ENCODE measurements at regions not wholly inside any gene's neighbourhood (a gene's known extent, or its start where the extent isn't known, plus 50 kb on each side); places are given as distances from the start of the nearest gene placed in this dataset.
A peak's percentile ranks its signal among the peaks of the same experiment; 100 is the strongest.

GRCh38 chr13:53150568-53150967 is 122.0 kb downstream of the OLFM4 start:
- no peak for DNase-seq

- peak; percentile 41 for DNase-seq
Measured at GRCh38 chr13:53151336-53152056, 122.9 kb downstream of the OLFM4 start.

GRCh38 chr13:53152057-53152421 is 123.4 kb downstream of the OLFM4 start:
- DNase-seq = no peak

- DNase-seq = no peak
Measured at GRCh38 chr13:53158201-53158600, 129.6 kb downstream of the OLFM4 start.

- DNase-seq = no peak
Measured at GRCh38 chr13:53159431-53159830, 130.8 kb downstream of the OLFM4 start.

GRCh38 chr13:53160211-53160610 is 131.6 kb downstream of the OLFM4 start:
- DNase-seq = no peak

- DNase-seq = no peak
Measured at GRCh38 chr13:53161251-53161650, 132.6 kb downstream of the OLFM4 start.

GRCh38 chr13:53165261-53165660 is 136.6 kb downstream of the OLFM4 start:
- no peak for DNase-seq

GRCh38 chr13:53167561-53167960 is 138.9 kb downstream of the OLFM4 start:
- peak; percentile 80 for DNase-seq

- DNase-seq = no peak
Measured at GRCh38 chr13:53170910-53171309, 142.3 kb downstream of the OLFM4 start.

- no peak for DNase-seq
Measured at GRCh38 chr13:53174545-53174944, 145.9 kb downstream of the OLFM4 start.

GRCh38 chr13:53180684-53181083 is 152.1 kb downstream of the OLFM4 start:
- DNase-seq = no peak

- no peak for DNase-seq
Measured at GRCh38 chr13:53182724-53183123, 154.1 kb downstream of the OLFM4 start.

GRCh38 chr13:53188120-53188519 is 159.5 kb downstream of the OLFM4 start:
- no peak for DNase-seq

GRCh38 chr13:53189162-53189561 is 160.5 kb downstream of the OLFM4 start:
- DNase-seq = no peak

GRCh38 chr13:53191091-53191490 is 162.5 kb downstream of the OLFM4 start:
- no peak for DNase-seq

GRCh38 chr13:53197424-53197823 is 168.8 kb downstream of the OLFM4 start:
- no peak for DNase-seq

- no peak for DNase-seq
Measured at GRCh38 chr13:53198017-53198416, 169.4 kb downstream of the OLFM4 start.

- no peak for DNase-seq
Measured at GRCh38 chr13:53198736-53199135, 170.1 kb downstream of the OLFM4 start.

- no peak for DNase-seq
Measured at GRCh38 chr13:53200075-53200474, 171.5 kb downstream of the OLFM4 start.

- DNase-seq = no peak
Measured at GRCh38 chr13:53200498-53201453, 172.2 kb downstream of the OLFM4 start.

GRCh38 chr13:53201454-53202225 is 173.0 kb downstream of the OLFM4 start:
- no peak for DNase-seq

- DNase-seq = no peak
Measured at GRCh38 chr13:53204598-53204997, 176.0 kb downstream of the OLFM4 start.
